AG04449 (cell line): ENCODE measurements at regions not wholly inside any gene's neighbourhood (a gene's known extent, or its start where the extent isn't known, plus 50 kb on each side); places are given as distances from the start of the nearest gene placed in this dataset.

Experiments used
- CTCF ChIA-PET: fragments of 350-600 bp; formaldehyde crosslinking; extraction: SDS; loops from one replicate; lab custom pipeline; 2021; ENCODE audit warnings: antibody characterized with exemption; lab: Yijun Ruan, JAX
- POLR2A ChIA-PET: fragments of 400-600, 350-600 bp; formaldehyde crosslinking; extraction: SDS; loops from one replicate; lab custom pipeline; 2020; ENCODE audit warnings: antibody characterized with exemption, inconsistent platforms; lab: Yijun Ruan, JAX
- DNase-seq: peaks from one replicate; pipeline ENCODE4 v3.0.0-alpha.2; 2010; ENCODE audit warnings: low read depth, low spot score
- H3K4me3 ChIP-seq: 2 replicates; pipeline ENCODE4 v1.5.1; 2011; ENCODE audit warnings: low read depth, mild to moderate bottlenecking, control low read depth, low read length
- TF ChIP-seq, protein P1 (sequence below): IDR thresholded peaks from one replicate; pipeline ENCODE4 v1.5.1; 2011; ENCODE audit warnings: mild to moderate bottlenecking, moderate library complexity, low read length, control low read depth, inconsistent platforms; ENCODE audit not compliant: insufficient read depth; ENCODE audit errors: missing control alignments

DNA sequence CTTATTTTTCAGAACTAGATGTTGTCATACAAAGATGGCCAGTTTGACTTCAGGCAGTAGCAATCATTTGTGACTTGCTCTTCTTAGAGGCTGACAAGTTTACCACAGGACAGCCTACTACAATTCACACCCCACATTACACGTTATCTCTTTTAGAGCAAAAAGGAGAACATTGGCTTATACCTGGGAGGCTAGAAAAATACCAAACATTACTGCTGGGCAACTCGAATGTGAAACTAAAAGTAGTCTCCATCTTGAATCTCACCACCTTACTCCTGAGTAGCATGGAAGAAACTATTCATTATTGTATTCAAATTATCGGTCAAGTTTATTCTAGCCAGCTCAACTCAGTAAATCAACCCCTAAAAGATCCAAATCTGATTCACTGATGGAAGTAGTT lies 90.7 kb upstream of the TMEM26 start:
- TF ChIP-seq, protein P1, sequence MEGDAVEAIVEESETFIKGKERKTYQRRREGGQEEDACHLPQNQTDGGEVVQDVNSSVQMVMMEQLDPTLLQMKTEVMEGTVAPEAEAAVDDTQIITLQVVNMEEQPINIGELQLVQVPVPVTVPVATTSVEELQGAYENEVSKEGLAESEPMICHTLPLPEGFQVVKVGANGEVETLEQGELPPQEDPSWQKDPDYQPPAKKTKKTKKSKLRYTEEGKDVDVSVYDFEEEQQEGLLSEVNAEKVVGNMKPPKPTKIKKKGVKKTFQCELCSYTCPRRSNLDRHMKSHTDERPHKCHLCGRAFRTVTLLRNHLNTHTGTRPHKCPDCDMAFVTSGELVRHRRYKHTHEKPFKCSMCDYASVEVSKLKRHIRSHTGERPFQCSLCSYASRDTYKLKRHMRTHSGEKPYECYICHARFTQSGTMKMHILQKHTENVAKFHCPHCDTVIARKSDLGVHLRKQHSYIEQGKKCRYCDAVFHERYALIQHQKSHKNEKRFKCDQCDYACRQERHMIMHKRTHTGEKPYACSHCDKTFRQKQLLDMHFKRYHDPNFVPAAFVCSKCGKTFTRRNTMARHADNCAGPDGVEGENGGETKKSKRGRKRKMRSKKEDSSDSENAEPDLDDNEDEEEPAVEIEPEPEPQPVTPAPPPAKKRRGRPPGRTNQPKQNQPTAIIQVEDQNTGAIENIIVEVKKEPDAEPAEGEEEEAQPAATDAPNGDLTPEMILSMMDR, result no peak
- H3K4me3 ChIP-seq, result no peak overlapping the region
- ChIA-PET POLR2A (no interaction called here), CTCF (no interaction called here)
- no peak for DNase-seq

DNA sequence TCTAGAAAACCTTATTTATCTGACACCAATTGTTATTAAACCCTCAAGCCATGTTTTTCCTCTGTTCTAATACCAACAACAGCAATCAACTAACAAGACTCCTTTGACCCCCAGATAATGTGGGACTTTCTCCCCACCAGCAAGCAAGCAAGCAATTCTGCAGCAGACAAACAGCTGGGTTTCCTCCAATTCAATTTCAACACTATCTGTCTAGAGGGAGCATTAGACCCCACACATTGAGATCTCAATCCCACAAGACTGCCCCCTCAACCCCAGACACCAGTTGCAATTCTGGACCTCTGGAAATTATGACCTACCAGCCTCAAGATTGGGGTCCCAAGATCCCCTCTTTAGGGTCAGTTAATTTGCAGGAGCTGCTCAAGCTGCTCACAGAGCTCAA lies 89.4 kb upstream of the TMEM26 start:
- H3K4me3 ChIP-seq, result no peak overlapping the region
- DNase-seq, result no peak
- TF ChIP-seq, protein P1, result no peak
- ChIA-PET POLR2A (no interaction called here), CTCF (no interaction called here)

DNA sequence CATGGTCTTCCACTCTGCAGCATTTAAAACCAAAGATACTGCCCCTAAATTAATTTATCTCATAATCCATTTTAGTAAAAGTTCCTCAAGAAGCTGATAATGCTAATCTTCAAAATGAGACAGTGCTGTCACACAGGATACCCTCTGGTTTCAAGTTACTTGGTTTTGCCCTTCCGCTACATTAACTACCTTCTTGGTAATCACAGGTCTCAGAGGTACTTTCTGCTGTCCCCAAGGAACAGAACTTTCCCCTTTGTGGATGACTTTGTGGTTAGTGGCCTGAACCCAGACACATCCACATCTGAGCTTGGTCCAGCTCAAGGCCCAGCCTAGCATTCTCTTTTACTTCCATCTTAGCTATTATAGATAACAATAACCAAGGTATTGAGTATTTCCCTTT lies 88.8 kb upstream of the TMEM26 start:
- no peak overlapping the region for H3K4me3 ChIP-seq
- DNase-seq, result no peak
- TF ChIP-seq, protein P1, result no peak
- ChIA-PET CTCF (no interaction called here), POLR2A (no interaction called here)

DNA sequence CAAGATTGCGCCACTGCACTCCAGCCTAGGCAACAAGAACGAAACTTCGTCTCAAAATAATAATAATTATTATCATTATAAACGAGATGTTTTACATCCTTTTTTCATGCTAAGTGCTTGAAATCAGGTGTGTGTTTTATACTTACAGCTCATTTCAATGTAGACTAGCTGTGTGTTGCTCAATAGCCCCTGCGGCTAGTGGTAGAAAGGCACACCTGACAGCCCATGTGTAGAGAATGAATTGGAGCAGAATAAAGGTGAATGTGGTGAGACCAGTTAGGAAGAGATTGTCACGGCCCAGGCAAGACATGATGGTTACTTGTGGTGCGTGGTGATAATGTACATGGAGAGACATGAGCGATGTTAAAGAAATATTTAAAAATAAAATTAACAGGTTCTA lies 86.7 kb upstream of the TMEM26 start:
- TF ChIP-seq, protein P1, result no peak
- ChIA-PET POLR2A (no interaction called here), CTCF (interaction anchor here (1.4 kb wide), 1 partner anchor 21 kb away, joined by 3 read pairs; no protein-coding TSS in a partner anchor)
- no peak for DNase-seq
- no peak overlapping the region for H3K4me3 ChIP-seq

DNA sequence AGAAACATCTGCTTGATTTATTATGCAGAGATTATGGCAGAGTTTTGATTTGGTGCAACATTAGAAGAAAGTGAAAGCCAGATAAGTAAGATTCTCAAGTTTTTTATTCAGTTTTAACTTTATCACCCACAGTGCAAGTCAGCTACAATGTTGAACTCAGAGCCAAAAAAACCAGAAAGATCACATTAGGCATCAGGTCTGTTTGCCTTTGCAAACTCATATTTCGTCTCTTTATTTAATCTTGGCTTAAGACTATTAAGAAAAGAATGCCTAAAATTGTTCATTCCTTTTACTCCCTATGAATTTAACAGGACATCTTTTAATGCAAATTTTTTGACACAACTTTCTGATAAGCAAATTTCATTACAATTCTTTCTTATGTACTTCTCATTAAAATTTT lies 76.0 kb upstream of the TMEM26 start:
- no peak overlapping the region for H3K4me3 ChIP-seq
- TF ChIP-seq, protein P1, result no peak
- POLR2A ChIA-PET, result no interaction called here

DNA sequence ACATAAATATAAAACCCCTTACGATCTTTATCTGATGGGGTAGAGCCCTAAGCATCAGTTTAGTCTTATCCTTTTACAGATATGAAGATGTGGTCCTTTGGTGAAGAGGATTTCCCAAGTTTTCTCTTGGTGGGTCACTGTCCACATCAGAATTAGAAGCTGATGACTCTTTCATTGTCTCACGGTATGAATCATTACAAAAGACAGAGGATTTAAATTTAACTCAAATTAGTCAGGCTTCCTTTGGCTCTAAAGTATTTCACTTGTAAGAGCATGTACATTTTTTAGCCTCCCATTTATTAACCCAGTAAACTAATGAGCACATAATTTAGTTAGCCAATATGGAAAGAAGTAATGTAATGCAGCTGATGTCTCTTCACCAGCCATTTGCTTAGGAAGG lies 49.9 kb upstream of the TMEM26 start:
- DNase-seq, result no peak
- ChIA-PET POLR2A (no interaction called here), CTCF (interaction anchor here (1.0 kb wide), 1 partner anchor 362 kb away, joined by 3 read pairs; no protein-coding TSS in a partner anchor)
- TF ChIP-seq, protein P1, result no peak
- H3K4me3 ChIP-seq, result no peak overlapping the region

More for the DNA sequence above, 76.0 kb upstream of the TMEM26 start:
- CTCF ChIA-PET, result no interaction called here
- DNase-seq, result no peak
